Fibroblast of pulmonary artery (primary cell): ENCODE measurements at regions not wholly inside any gene's neighbourhood (a gene's known extent, or its start where the extent isn't known, plus 50 kb on each side); places are given as distances from the start of the nearest gene placed in this dataset.
A peak's percentile ranks its signal among the peaks of the same experiment; 100 is the strongest.

Experiments used
- DNase-seq: peaks from one replicate; pipeline ENCODE4 v3.0.0-alpha.2; 2010; ENCODE audit warnings: low read depth
- H3K4me3 ChIP-seq: replicated peaks from 2 replicates; pipeline ENCODE4 v1.5.1; 2011; ENCODE audit warnings: low read depth, mild to moderate bottlenecking, control low read depth, low read length, moderate library complexity
- TF ChIP-seq, protein P1 (sequence below): IDR thresholded peaks from 2 replicates; pipeline ENCODE4 v1.5.1; 2011; ENCODE audit warnings: mild to moderate bottlenecking, control low read depth, low read length, inconsistent platforms; ENCODE audit errors: missing control alignments

DNA sequence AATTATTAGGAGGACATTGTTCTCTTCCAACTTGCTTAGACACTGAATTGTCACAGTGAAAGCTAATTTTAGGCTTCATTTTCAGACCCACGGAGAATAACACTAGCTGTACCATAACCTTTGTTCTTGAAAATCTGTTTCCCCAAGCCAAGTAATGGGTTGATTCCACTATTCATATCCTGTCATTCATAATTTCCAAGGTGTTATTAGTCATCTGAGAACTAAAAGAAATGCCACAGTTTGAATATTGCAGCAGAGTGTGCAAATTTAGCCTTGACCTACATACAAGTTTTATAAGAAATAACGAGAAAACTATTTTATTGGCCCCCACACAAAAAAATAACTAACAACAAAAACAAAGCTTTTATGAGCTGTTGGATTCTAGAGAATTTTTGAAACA lies 148.5 kb upstream of the TYRP1 start:
- no peak for DNase-seq
- H3K4me3 ChIP-seq, result no peak overlapping the region
- TF ChIP-seq, protein P1, sequence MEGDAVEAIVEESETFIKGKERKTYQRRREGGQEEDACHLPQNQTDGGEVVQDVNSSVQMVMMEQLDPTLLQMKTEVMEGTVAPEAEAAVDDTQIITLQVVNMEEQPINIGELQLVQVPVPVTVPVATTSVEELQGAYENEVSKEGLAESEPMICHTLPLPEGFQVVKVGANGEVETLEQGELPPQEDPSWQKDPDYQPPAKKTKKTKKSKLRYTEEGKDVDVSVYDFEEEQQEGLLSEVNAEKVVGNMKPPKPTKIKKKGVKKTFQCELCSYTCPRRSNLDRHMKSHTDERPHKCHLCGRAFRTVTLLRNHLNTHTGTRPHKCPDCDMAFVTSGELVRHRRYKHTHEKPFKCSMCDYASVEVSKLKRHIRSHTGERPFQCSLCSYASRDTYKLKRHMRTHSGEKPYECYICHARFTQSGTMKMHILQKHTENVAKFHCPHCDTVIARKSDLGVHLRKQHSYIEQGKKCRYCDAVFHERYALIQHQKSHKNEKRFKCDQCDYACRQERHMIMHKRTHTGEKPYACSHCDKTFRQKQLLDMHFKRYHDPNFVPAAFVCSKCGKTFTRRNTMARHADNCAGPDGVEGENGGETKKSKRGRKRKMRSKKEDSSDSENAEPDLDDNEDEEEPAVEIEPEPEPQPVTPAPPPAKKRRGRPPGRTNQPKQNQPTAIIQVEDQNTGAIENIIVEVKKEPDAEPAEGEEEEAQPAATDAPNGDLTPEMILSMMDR, result no peak

DNA sequence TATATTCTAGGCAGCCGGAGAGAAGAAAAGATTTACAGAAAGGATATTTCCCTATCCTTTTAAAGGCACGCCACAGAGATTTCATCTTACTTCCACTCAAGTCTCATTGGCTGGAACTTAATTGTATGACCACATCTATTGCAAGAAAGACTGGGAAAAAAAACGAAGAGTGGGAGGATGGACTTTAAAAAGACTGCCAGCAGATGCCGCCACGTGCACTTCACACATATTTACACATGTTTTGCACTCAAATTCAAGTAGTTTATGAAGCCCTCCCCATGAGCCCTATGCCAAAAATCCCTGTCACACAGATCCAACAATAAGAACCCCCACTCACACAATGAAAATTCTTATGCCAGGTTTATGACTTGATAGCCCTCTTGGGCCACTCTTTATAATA lies 138.5 kb upstream of the TYRP1 start:
- DNase-seq, result peak; percentile 37
- TF ChIP-seq, protein P1, result peak; percentile 22
- H3K4me3 ChIP-seq, result no peak overlapping the region

DNA sequence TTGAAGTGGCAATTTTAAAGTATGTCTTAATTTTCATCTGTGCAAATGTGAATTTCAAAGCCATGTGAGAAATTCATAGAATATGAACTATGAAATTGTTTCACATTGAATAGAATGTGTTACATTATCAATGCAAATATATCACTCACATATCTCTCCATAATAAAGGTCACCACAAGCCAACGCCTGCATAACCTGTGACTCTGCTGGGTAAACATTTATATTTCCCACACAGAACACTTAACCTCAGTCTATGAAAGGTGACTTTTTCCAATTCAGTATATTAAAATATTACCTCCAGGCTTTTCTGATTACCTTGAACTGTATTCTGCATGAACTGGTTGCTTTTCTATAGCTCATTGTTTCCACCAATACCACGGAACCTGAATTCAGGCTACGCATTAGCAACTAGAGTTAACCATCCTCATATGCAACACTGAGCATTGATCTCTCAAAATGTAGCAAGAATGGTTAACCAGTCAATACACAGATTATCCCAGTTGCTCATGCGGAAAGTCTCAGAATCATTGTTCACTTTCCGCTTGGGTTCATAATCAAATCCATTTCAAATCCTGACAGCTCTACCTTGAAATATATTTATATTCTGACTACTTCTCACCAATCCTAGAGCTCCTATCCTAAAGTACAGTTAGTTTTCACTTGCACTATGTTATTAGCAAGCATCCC lies 126.6 kb upstream of the TYRP1 start:
- no peak overlapping the region for H3K4me3 ChIP-seq
- no peak for DNase-seq
- TF ChIP-seq, protein P1, result no peak

DNA sequence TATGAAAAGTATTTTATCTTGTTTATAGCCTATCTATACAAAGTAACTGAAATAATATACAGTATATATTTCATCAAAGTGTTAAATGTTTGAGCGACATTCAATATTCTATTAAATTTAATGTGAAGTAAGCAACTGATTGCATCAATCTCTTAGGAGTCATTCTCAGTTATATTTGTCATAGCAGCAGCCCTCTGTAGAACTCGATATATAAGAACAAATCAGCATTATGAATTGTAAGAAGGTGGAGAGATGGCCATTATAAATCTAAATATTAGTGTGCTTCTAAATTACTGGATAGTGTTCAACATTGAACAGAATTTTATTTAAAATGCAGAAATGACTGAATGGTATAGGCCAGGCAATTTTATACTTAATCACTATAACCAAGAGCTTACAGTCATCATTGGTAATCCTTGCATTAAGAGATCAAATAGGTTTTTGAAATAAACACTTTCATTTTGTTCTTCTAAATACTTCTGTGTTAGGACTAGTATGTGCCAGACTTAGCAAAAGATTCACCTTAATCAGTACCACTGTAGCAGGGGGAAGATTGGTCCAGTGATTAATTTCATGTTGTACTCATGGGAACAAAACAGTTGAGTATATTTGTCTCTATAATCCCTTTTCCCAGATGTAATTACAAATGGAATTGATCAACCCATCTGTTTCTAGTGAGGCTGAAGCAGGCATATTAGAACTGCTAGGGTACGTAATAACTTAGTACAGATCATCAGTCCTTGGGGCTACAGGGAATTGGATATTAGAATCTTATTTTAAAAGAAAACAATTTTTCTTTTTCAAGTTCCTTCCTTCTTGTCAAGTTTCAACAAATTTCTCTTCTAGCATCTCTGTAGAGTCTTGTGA lies 108.3 kb upstream of the TYRP1 start:
- no peak overlapping the region for H3K4me3 ChIP-seq
- TF ChIP-seq, protein P1, result no peak
- DNase-seq, result no peak

DNA sequence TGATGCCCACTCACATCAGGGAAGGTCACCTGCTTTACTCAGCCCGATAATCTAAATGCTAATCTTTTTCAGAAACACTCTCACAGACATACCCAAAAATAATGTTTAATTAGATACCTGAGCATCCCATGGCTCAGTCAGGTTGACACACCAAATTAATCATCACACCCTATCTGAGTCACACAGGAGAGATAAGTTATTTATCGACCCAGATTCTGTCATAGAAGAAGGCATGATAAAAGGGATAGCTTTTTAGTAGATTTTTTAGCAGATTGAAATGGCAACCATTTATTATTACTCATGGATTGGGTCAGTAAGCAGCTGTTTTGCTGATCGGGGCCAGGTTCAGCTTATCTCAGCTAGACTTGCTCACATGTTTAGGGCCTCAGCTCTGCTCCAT lies 97.8 kb upstream of the TYRP1 start:
- no peak for DNase-seq
- TF ChIP-seq, protein P1, result no peak
- no peak overlapping the region for H3K4me3 ChIP-seq

DNA sequence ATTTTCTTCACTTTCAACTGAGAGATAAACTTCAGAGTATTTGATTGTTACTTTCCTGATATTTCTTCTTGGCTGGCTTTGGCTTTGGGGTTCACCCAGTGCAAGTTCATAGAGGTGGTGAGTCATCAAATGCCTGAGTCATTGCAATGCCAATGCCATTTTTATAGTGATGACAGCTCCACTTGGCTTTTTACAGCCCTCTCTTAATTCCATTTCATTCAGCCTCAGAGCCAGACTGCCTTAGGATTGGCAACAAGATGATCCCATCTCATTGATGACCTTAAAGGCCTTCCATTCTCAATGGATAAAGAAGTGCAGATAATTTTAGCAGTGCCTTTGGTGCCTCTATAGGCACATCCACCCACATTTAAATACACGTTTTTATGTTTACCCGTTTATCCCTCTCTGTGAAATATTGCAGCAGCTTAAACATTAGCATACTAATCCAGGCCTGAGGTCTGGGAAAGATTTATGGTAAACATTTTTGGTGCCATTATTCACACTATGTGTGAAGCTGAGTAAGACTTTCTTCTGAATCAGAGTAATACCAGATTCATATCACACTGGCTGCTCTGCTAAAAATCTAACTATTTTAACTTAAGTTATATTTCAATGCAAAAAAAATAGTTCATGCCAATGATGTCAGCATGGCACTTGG lies 88.9 kb upstream of the TYRP1 start:
- peak; percentile 29 for DNase-seq
- TF ChIP-seq, protein P1, result no peak
- no peak overlapping the region for H3K4me3 ChIP-seq
